Thoracic aorta (tissue), 2 donors: ENCODE measurements at regions not wholly inside any gene's neighbourhood (a gene's known extent, or its start where the extent isn't known, plus 50 kb on each side); places are given as distances from the start of the nearest gene placed in this dataset.

ENCODE experiments used
- ATAC-seq: fragments of 150-250 bp; one replicate; pipeline ENCODE4 v1.8.0; 2017; ENCODE audit warnings: low read depth; ENCODE audit not compliant: insufficient number of reproducible peaks, low FRiP score
- DNase-seq: peaks from one replicate; pipeline ENCODE4 v3.0.0-alpha.2; 2020; ENCODE audit warnings: low spot score
- H3K27ac ChIP-seq, 2 donors: fragments of 200-600 bp; sonication (generic); 1 replicate in 1 of 2; 2 replicates in 1 of 2; pipeline ENCODE4 v1.5.1; 2016; ENCODE audit warnings: mild to moderate bottlenecking in 2 of 2, moderate library complexity in 2 of 2
- H3K27me3 ChIP-seq: fragments of 200-600 bp; sonication (generic); replicated peaks from 2 replicates; pipeline ENCODE4 v1.6.0; 2016; ENCODE audit warnings: mild to moderate bottlenecking; ENCODE audit not compliant: insufficient read depth
- H3K36me3 ChIP-seq: fragments of 200-600 bp; sonication (generic); one replicate; pipeline ENCODE4 v1.5.1; 2016
- H3K4me1 ChIP-seq, 2 donors: fragments of 200-600 bp; sonication (generic); 1 replicate in 1 of 2; 2 replicates in 1 of 2; pipeline versions ENCODE4 v1.5.1 to v1.6.0; 2016; ENCODE audit warnings: low read depth in 2 of 2, mild to moderate bottlenecking in 1 of 2; ENCODE audit not compliant: control insufficient read depth in 1 of 2
- H3K4me3 ChIP-seq: fragments of 200-600 bp; sonication (generic); 2 replicates; pipeline ENCODE4 v1.5.1; 2016; ENCODE audit warnings: mild to moderate bottlenecking
- H3K9me3 ChIP-seq: fragments of 200-600 bp; sonication (generic); 2 replicates; pipeline ENCODE4 v1.5.1; 2016
- CTCF ChIP-seq: fragments of 200-600 bp; sonication (generic); IDR thresholded peaks from one replicate; pipeline ENCODE4 v1.5.1; 2019; ENCODE audit warnings: antibody characterized with exemption

GRCh38 chr18:45173327-45173726 is 441.9 kb upstream of the SLC14A2 start:
- Histone ChIP-seq H3K27me3 (no peaks in the 10 kb centered on the region), H3K36me3 (no peaks in the 10 kb centered on the region), H3K4me1 (no peaks in the 10 kb centered on the region), H3K27ac (no peak overlapping the region), H3K9me3 (no peaks in the 10 kb centered on the region), H3K4me3 (no peak overlapping the region)
- ATAC-seq (no peak), DNase-seq (no peak)
- no peak for TF ChIP-seq CTCF

GRCh38 chr18:45173799-45174519 is 441.3 kb upstream of the SLC14A2 start:
- Histone ChIP-seq H3K36me3 (no peaks in the 10 kb centered on the region), H3K4me1 (no peaks in the 10 kb centered on the region), H3K9me3 (no peaks in the 10 kb centered on the region), H3K27me3 (no peaks in the 10 kb centered on the region), H3K4me3 (no peak overlapping the region), H3K27ac (no peak overlapping the region)
- ATAC-seq, result no peak
- DNase-seq, result no peak
- TF ChIP-seq CTCF, result no peak

GRCh38 chr18:45174629-45175136 is 440.6 kb upstream of the SLC14A2 start:
- TF ChIP-seq CTCF, result no peak
- no peak for DNase-seq

GRCh38 chr18:45175511-45175910 is 439.8 kb upstream of the SLC14A2 start:
- H3K4me3 ChIP-seq, result no peak overlapping the region
- no peaks in the 10 kb centered on the region for H3K36me3 ChIP-seq
- ATAC-seq, result no peak
- H3K4me1 ChIP-seq, result no peaks in the 10 kb centered on the region
- no peak overlapping the region for H3K27ac ChIP-seq
- no peaks in the 10 kb centered on the region for H3K27me3 ChIP-seq
- no peak for DNase-seq
- TF ChIP-seq CTCF, result no peak
- no peaks in the 10 kb centered on the region for H3K9me3 ChIP-seq

More at GRCh38 chr18:45174629-45175136, 440.6 kb upstream of the SLC14A2 start:
- no peaks in the 10 kb centered on the region for H3K36me3 ChIP-seq
- no peaks in the 10 kb centered on the region for H3K4me1 ChIP-seq
- no peak overlapping the region for H3K4me3 ChIP-seq
- no peaks in the 10 kb centered on the region for H3K27me3 ChIP-seq
- no peak overlapping the region for H3K27ac ChIP-seq
- no peak for ATAC-seq
- H3K9me3 ChIP-seq, result no peaks in the 10 kb centered on the region

GRCh38 chr18:45186832-45187231 is 428.4 kb upstream of the SLC14A2 start:
- Histone ChIP-seq H3K4me1 (no peaks in the 10 kb centered on the region), H3K4me3 (no peak overlapping the region), H3K27ac (no peak overlapping the region), H3K9me3 (no peaks in the 10 kb centered on the region), H3K36me3 (no peaks in the 10 kb centered on the region), H3K27me3 (no peaks in the 10 kb centered on the region)
- no peak for TF ChIP-seq CTCF
- no peak for ATAC-seq
- DNase-seq, result no peak
